Bronchial epithelial cell (primary cell): ENCODE measurements at regions not wholly inside any gene's neighbourhood (a gene's known extent, or its start where the extent isn't known, plus 50 kb on each side); places are given as distances from the start of the nearest gene placed in this dataset.

ENCODE experiments used
- DNase-seq: peaks from one replicate; pipeline ENCODE4 v3.0.0-alpha.2; 2010; ENCODE audit warnings: low read depth
- FAIRE-seq: peaks from 2 replicates; lab custom pipeline; 2011; peaks lifted over from hg19 to GRCh38; lab: Jason Lieb, UNC
- H3K27me3 ChIP-seq: 2 replicates; pipeline ENCODE4 v1.5.1; 2011; ENCODE audit warnings: low read length; ENCODE audit not compliant: control insufficient read depth, insufficient read depth
- H3K36me3 ChIP-seq: 2 replicates; pipeline ENCODE4 v1.5.1; 2011; ENCODE audit warnings: low read length; ENCODE audit not compliant: control insufficient read depth, insufficient read depth
- H3K4me3 ChIP-seq: 2 replicates; pipeline ENCODE4 v1.5.1; 2011; ENCODE audit warnings: mild to moderate bottlenecking, low read depth, low read length, control low read depth
- TF ChIP-seq, protein P1 (sequence below): IDR thresholded peaks from 2 replicates; pipeline ENCODE4 v1.5.1; 2011; ENCODE audit warnings: mild to moderate bottlenecking, moderate library complexity, low read length, control low read depth, inconsistent platforms; ENCODE audit not compliant: insufficient read depth, severe bottlenecking

DNA sequence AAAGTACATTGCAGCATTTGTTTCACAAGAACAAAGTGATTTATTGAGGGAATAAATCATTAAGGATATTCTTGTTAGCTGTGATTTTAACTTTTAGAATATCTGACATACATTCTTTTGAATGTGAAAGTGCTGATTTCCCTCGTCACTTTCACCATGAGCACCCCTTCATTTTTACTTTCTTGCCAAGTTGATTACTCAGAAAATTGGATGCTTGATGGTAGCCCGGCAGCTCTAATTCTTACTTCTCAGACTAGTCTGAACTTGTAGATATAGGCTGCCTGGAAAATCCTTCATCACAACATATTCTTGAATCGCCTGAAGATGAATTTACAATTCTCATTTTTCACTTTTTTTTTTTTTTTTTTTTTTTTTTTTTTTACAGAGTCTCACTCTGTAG, 147.1 kb upstream of the SMLR1 start:
- DNase-seq (peak; percentile 92), FAIRE-seq (no peak)
- H3K4me3 ChIP-seq = no peak overlapping the region

DNA sequence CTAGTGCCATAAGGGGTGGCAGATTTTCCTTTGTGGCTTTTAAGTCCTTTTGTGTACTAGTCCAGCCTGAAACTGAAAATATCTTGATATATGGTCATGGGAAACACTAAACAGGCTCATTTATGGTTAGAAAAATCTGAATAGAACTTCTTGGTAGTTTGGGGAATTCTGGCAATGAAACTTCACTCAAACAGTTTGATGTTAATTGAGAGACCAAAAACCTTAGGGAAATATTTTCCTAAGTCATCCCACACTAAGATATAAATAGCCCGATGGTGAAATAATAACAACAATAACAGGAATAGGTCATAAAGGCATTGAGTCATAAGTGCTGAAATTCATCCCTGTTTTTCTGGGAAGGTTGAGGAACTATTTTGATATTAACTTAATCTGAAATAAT, 146.2 kb upstream of the SMLR1 start:
- DNase-seq = peak; percentile 81
- no peak for FAIRE-seq
- no peak overlapping the region for H3K4me3 ChIP-seq
- TF ChIP-seq, protein P1, sequence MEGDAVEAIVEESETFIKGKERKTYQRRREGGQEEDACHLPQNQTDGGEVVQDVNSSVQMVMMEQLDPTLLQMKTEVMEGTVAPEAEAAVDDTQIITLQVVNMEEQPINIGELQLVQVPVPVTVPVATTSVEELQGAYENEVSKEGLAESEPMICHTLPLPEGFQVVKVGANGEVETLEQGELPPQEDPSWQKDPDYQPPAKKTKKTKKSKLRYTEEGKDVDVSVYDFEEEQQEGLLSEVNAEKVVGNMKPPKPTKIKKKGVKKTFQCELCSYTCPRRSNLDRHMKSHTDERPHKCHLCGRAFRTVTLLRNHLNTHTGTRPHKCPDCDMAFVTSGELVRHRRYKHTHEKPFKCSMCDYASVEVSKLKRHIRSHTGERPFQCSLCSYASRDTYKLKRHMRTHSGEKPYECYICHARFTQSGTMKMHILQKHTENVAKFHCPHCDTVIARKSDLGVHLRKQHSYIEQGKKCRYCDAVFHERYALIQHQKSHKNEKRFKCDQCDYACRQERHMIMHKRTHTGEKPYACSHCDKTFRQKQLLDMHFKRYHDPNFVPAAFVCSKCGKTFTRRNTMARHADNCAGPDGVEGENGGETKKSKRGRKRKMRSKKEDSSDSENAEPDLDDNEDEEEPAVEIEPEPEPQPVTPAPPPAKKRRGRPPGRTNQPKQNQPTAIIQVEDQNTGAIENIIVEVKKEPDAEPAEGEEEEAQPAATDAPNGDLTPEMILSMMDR = no peak
- H3K27me3 ChIP-seq = no peaks in the 10 kb centered on the region
- H3K36me3 ChIP-seq = no peaks in the 10 kb centered on the region

More for the DNA sequence above, 147.1 kb upstream of the SMLR1 start:
- Histone ChIP-seq H3K36me3 (no peaks in the 10 kb centered on the region), H3K27me3 (no peaks in the 10 kb centered on the region)
- TF ChIP-seq, protein P1 = no peak

DNA sequence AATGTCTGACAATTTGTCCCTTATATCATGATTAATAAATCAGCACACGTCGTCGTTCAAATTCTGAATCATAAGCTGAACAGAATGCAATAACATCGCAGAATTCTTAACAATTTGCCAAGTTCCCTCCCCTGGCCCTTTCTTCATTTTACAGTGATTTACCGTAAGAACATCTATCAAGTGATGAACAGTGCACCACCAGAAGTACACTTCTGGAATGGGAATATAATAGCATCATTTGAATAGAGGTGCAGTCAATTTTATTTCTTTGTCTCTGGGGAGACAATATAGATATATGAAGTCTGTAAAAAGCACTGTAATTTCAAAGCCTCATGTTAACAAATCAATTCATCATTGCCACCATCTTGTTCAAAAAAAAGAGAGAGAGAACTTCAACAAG, 145.1 kb upstream of the SMLR1 start:
- no peaks in the 10 kb centered on the region for H3K27me3 ChIP-seq
- TF ChIP-seq, protein P1 = no peak
- H3K4me3 ChIP-seq = no peak overlapping the region
- no peak for DNase-seq
- no peak for FAIRE-seq
- H3K36me3 ChIP-seq = no peaks in the 10 kb centered on the region

DNA sequence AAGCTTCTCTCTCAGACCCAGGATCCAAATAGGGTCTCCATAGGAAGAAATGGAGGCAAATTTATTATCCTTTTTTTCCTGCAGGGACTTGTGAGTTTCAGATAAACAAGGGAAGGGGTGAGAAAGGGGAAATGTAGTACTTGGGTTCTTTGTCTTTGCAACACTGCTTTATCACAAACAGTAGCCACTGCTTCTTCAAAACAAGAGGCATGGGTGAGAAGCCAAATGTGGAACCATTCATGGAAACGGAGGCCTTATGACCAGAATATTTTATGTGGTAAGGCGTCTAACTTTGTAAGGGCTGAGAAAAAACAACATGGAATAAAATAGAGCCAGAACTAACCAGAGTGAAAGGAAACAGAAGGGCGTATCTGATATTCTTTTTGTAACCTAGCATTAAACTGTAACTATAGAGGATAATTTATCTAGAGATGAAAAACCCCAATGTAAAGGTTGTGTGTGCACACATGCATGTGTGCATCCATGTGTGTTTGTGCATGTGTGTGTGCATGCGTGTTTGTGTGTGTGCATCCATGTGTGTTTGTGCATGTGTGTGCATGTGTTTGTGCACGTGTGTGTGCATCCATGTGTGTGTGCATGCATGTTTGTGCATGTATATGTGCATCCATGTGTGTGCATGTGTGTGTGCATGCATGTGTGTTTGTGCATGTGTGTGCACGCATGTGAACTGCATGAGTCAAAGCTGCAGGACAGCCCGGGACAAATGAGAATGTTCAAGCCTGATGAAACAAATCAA, 143.3 kb upstream of the SMLR1 start:
- DNase-seq = no peak
- Histone ChIP-seq H3K27me3 (no peaks in the 10 kb centered on the region), H3K36me3 (no peaks in the 10 kb centered on the region), H3K4me3 (no peak overlapping the region)
- TF ChIP-seq, protein P1 = no peak
- peak; percentile 43 for FAIRE-seq

DNA sequence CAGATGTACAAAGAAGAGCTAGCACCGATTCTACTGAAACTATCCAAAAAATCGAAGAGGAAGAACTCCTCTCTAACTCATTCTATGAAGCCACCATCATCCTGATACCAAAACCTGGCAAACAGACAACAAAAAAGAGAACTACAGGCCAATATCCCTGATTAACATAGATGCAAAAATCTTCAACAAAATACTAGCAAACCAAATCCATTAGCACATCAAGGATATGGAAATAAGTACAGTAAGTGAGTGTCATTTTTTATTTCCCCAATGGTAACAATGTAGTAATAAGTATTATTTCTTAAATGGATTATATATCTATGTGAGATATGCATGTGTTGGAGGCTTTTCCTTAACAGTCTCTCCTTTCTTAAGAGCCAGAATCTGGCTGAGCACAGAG, 134.5 kb upstream of the SMLR1 start:
- no peaks in the 10 kb centered on the region for H3K27me3 ChIP-seq
- TF ChIP-seq, protein P1 = no peak
- no peak overlapping the region for H3K4me3 ChIP-seq
- DNase-seq = no peak
- H3K36me3 ChIP-seq = no peaks in the 10 kb centered on the region
- FAIRE-seq = no peak

DNA sequence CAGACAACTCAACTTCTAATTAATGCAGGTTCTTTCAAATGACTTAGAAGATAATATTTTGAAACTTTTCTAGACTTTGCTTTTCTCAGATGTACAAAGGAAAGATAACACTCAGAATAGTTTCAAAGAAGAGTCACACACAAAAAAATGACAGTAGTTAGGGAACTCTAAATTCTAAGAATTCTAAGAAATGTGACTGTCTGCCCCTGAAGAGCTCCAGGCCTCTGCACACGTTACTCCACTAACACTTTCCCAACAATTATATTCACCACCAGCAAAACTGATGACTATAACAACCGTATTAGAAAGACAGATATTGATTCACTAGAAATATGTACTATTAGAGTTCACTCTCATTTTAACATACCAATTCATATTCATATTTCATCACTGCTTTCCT, 133.3 kb upstream of the SMLR1 start:
- H3K36me3 ChIP-seq = no peaks in the 10 kb centered on the region
- H3K4me3 ChIP-seq = no peak overlapping the region
- TF ChIP-seq, protein P1 = no peak
- H3K27me3 ChIP-seq = no peaks in the 10 kb centered on the region
- FAIRE-seq (no peak), DNase-seq (no peak)
